PC-3 (cell line): ENCODE measurements at regions not wholly inside any gene's neighbourhood (a gene's known extent, or its start where the extent isn't known, plus 50 kb on each side); places are given as distances from the start of the nearest gene placed in this dataset.

Experiments
- ATAC-seq: fragments of 200-7000 bp; cut with Tn5 transposase; 2 replicates; pipeline ENCODE4 v1.9.1; 2020; ENCODE audit warnings: mild to moderate bottlenecking, moderate library complexity
- BruUV-seq: library from RNA; stranded (reverse); fragments of 400-500 nt; replicated peaks from 2 replicates; lab custom pipeline; 2021; lab: Mats Ljungman, UMichigan
- CTCF ChIA-PET: fragments of 300-600 bp; sonication (Branson Sonifier 250); formaldehyde crosslinking; loops from one replicate; lab custom pipeline; 2022; ENCODE audit warnings: antibody characterized with exemption; lab: Charles Lee
- POLR2A ChIA-PET: fragments of 300-600 bp; sonication (Branson Sonifier 250); formaldehyde crosslinking; loops from one replicate; lab custom pipeline; 2022; ENCODE audit warnings: antibody characterized with exemption; ENCODE audit not compliant: unreplicated experiment; lab: Charles Lee
- DNase-seq: peaks from one replicate; pipeline ENCODE4 v3.0.0-alpha.2; 2015
- H2AFZ ChIP-seq: fragments of 300-600 bp; sonication (generic); 2 replicates; pipeline ENCODE4 v1.6.0; 2016; ENCODE audit warnings: antibody characterized with exemption, low read length
- H3F3A ChIP-seq: fragments of 300-600 bp; sonication (generic); one replicate; pipeline ENCODE4 v1.6.0; 2017; ENCODE audit warnings: antibody characterized with exemption, low read length, control low read depth, mild to moderate bottlenecking; ENCODE audit not compliant: unreplicated experiment
- H3K27ac ChIP-seq: fragments of 300-600 bp; sonication (generic); 2 replicates; pipeline ENCODE4 v1.5.1; 2016; ENCODE audit warnings: mild to moderate bottlenecking, low read length
- H3K27me3 ChIP-seq: fragments of 300-600 bp; sonication (generic); 2 replicates; pipeline ENCODE4 v1.6.1; 2016; ENCODE audit warnings: low read length, mixed read lengths
- H3K36me3 ChIP-seq: fragments of 300-600 bp; sonication (generic); 2 replicates; pipeline ENCODE4 v1.6.1; 2016; ENCODE audit warnings: low read depth, mixed run types, low read length, mixed read lengths
- H3K4me1 ChIP-seq: fragments of 300-600 bp; sonication (generic); 2 replicates; pipeline ENCODE4 v1.5.1; 2016; ENCODE audit warnings: low read length; ENCODE audit not compliant: insufficient read depth
- H3K4me2 ChIP-seq: fragments of 300-600 bp; sonication (generic); 2 replicates; pipeline ENCODE4 v1.6.0; 2016; ENCODE audit warnings: low read length
- H3K4me3 ChIP-seq: fragments of 300-600 bp; sonication (generic); 2 replicates; pipeline ENCODE4 v1.5.1; 2016; ENCODE audit warnings: mild to moderate bottlenecking, low read length, mixed read lengths
- H3K79me2 ChIP-seq: fragments of 300-600 bp; sonication (generic); 2 replicates; pipeline ENCODE4 v1.6.1; 2017; ENCODE audit warnings: low read length, mixed read lengths
- H3K9ac ChIP-seq: fragments of 300-600 bp; sonication (generic); 2 replicates; pipeline ENCODE4 v1.6.0; 2016; ENCODE audit warnings: mild to moderate bottlenecking, low read length
- H3K9me2 ChIP-seq: fragments of 300-600 bp; sonication (generic); replicated peaks from 2 replicates; pipeline ENCODE4 v1.6.1; 2016; ENCODE audit warnings: mixed run types, low read length, mixed read lengths
- H3K9me3 ChIP-seq: fragments of 300-600 bp; sonication (generic); 2 replicates; pipeline ENCODE4 v1.6.1; 2016; ENCODE audit warnings: low read length, mixed read lengths
- H4K20me1 ChIP-seq: fragments of 300-600 bp; sonication (generic); 2 replicates; pipeline ENCODE4 v1.6.1; 2016; ENCODE audit warnings: low read length, mixed read lengths
- CTCF ChIP-seq: fragments of 300-600 bp; sonication (generic); conservative IDR thresholded peaks from 2 replicates; pipeline ENCODE4 v1.5.1; 2017; ENCODE audit warnings: antibody characterized with exemption, low read depth, mild to moderate bottlenecking, low read length
- EZH2 ChIP-seq: fragments of 300-600 bp; sonication (generic); IDR thresholded peaks from one replicate; pipeline ENCODE4 v1.6.1; 2017; ENCODE audit warnings: antibody characterized with exemption, mild to moderate bottlenecking, low read length; ENCODE audit not compliant: unreplicated experiment
- EZH2phosphoT487 ChIP-seq: fragments of 300-600 bp; sonication (generic); IDR thresholded peaks from 2 replicates; pipeline ENCODE4 v1.6.1; 2018; ENCODE audit warnings: mild to moderate bottlenecking, antibody characterized with exemption, low read length, borderline replicate concordance
- intact Hi-C: fragments of 100-400 bp; cut with micrococcal nuclease; formaldehyde crosslinking; loops from 2 replicates; pipeline ENCODE4 v1.9.0; 2023

GRCh38 chr5:180437336-180437735 lies 56.8 kb upstream of the CNOT6 start:
- TF ChIP-seq CTCF: no peak
- no peak for TF ChIP-seq EZH2
- no peak for TF ChIP-seq EZH2phosphoT487
- Histone ChIP-seq H3F3A (no peaks in the 10 kb centered on the region), H3K27ac (no peak overlapping the region), H3K4me3 (no peak overlapping the region), H3K4me2 (no peak overlapping the region), H3K36me3 (no peaks in the 10 kb centered on the region), H3K79me2 (no peaks in the 10 kb centered on the region), H3K9me2 (no peaks in the 10 kb centered on the region), H3K27me3 (no peaks in the 10 kb centered on the region), H4K20me1 (no peaks in the 10 kb centered on the region), H2AFZ (no peak overlapping the region), H3K9me3 (no peaks in the 10 kb centered on the region), H3K4me1 (no peaks in the 10 kb centered on the region), H3K9ac (no peak overlapping the region)
- CTCF ChIA-PET: no interaction called here
- DNase-seq (no peak), ATAC-seq (no peak)
- no TSS peak for BruUV-seq
- POLR2A ChIA-PET: no interaction called here
- intact Hi-C loops: no loop called here

GRCh38 chr5:180438785-180439780 lies 55.1 kb upstream of the CNOT6 start:
- no peaks in the 10 kb centered on the region for H4K20me1 ChIP-seq
- H3K9me2 ChIP-seq: no peaks in the 10 kb centered on the region
- TF ChIP-seq EZH2phosphoT487 (no peak), EZH2 (no peak), CTCF (no peak)
- intact Hi-C loops: no loop called here
- no peaks in the 10 kb centered on the region for H3K4me1 ChIP-seq
- no peak overlapping the region for H3K4me3 ChIP-seq
- no peak overlapping the region for H3K27ac ChIP-seq
- H3K36me3 ChIP-seq: no peaks in the 10 kb centered on the region
- ChIA-PET POLR2A (no interaction called here), CTCF (no interaction called here)
- BruUV-seq: no TSS peak
- no peak for DNase-seq
- no peak overlapping the region for H3K4me2 ChIP-seq
- no peak for ATAC-seq
- no peaks in the 10 kb centered on the region for H3K9me3 ChIP-seq
- H3K9ac ChIP-seq: no peak overlapping the region
- no peaks in the 10 kb centered on the region for H3F3A ChIP-seq
- H3K27me3 ChIP-seq: no peaks in the 10 kb centered on the region
- H2AFZ ChIP-seq: no peak overlapping the region
- H3K79me2 ChIP-seq: no peaks in the 10 kb centered on the region
